A549 (cell line): ENCODE measurements at regions not wholly inside any gene's neighbourhood (a gene's known extent, or its start where the extent isn't known, plus 50 kb on each side); places are given as distances from the start of the nearest gene placed in this dataset.

Source experiments
- ATAC-seq, 2 experiments: fragments of 200-7000 bp in 1 of 2; fragments of >200 bp in 1 of 2; cut with Nextera tagmentation in 1 of 2; cut with Tn5 transposase in 1 of 2; 3 replicates each; pipeline versions ENCODE4 v1.8.0 to v1.9.1; 2018 to 2020; ENCODE audit warnings: mild to moderate bottlenecking in 1 of 2, moderate library complexity in 1 of 2
- CTCF ChIA-PET: fragments of 300-600 bp; sonication (Branson Sonifier 250); formaldehyde crosslinking; extraction: SDS; loops from one replicate; lab custom pipeline; 2021; ENCODE audit warnings: antibody characterized with exemption, inconsistent platforms; lab: Yijun Ruan, JAX
- POLR2A ChIA-PET: fragments of 350-600 bp; formaldehyde crosslinking; extraction: SDS; loops from one replicate; lab custom pipeline; 2021; ENCODE audit warnings: antibody characterized with exemption, inconsistent platforms; lab: Yijun Ruan, JAX
- DNase-seq, 2 experiments: peaks; one replicate each; pipeline versions ENCODE4 v3.0.0 to v3.0.0-alpha.2; 2011 to 2016; ENCODE audit warnings: low read depth in 1 of 2, low spot score in 1 of 2
- FAIRE-seq: peaks from 2 replicates; lab custom pipeline; 2011; peaks lifted over from hg19 to GRCh38; lab: Jason Lieb, UNC
- H3K27ac ChIP-seq, 2 experiments: fragments of >200 bp; sonication (Bioruptor Twin); formaldehyde crosslinking; 3 replicates each; pipeline ENCODE4 v1.5.1; 2016 to 2017
- H3K4me1 ChIP-seq: fragments of >200 bp; sonication (Bioruptor Twin); formaldehyde crosslinking; 3 replicates; pipeline ENCODE4 v1.6.1; 2016
- H3K4me2 ChIP-seq: fragments of >200 bp; sonication (Bioruptor Twin); formaldehyde crosslinking; 3 replicates; pipeline ENCODE4 v1.6.1; 2016
- H3K4me3 ChIP-seq: fragments of >200 bp; sonication (Bioruptor Twin); formaldehyde crosslinking; 3 replicates; pipeline ENCODE4 v1.5.1; 2016
- H3K9me3 ChIP-seq: fragments of >200 bp; sonication (Bioruptor Twin); formaldehyde crosslinking; 3 replicates; pipeline ENCODE4 v1.6.1; 2016
- CBX2 ChIP-seq: fragments of 200-600 bp; sonication (generic); IDR thresholded peaks from 2 replicates; pipeline ENCODE4 v1.6.1; 2016; ENCODE audit warnings: low read depth, mild to moderate bottlenecking, borderline replicate concordance
- CBX8 ChIP-seq: fragments of 200-600 bp; sonication (generic); IDR thresholded peaks from 2 replicates; pipeline ENCODE4 v1.6.1; 2016
- CHD2 ChIP-seq: fragments of 150-350 bp; IDR thresholded peaks from 2 replicates; pipeline ENCODE4 v1.6.1; 2014; ENCODE audit warnings: low read length; ENCODE audit not compliant: partially characterized antibody
- CHD4 ChIP-seq: fragments of 200-600 bp; sonication (generic); IDR thresholded peaks from 2 replicates; pipeline ENCODE4 v1.6.1; 2016; ENCODE audit warnings: antibody characterized with exemption, mild to moderate bottlenecking, borderline replicate concordance
- EP300 ChIP-seq, 2 experiments: fragments of >200 bp; sonication (Bioruptor Twin); formaldehyde crosslinking; IDR thresholded peaks; 2 replicates in 1 of 2; 3 replicates in 1 of 2; pipeline ENCODE4 v1.6.1; 2016 to 2017
- GATA3 ChIP-seq: IDR thresholded peaks from 2 replicates; pipeline ENCODE4 v1.6.1; 2012; ENCODE audit warnings: borderline replicate concordance
- HDAC2 ChIP-seq: fragments of 200-600 bp; sonication (generic); IDR thresholded peaks from 2 replicates; pipeline ENCODE4 v1.6.1; 2016
- HEYL ChIP-seq: fragments of 250-450 bp; sonication (Bioruptor Pico); IDR thresholded peaks from 2 replicates; pipeline ENCODE4 v1.8.0; 2021; ENCODE audit warnings: mild to moderate bottlenecking, moderate library complexity
- HOXB5 ChIP-seq: fragments of 250-450 bp; sonication (Bioruptor Pico); IDR thresholded peaks from 2 replicates; pipeline ENCODE4 v1.5.0; 2020; ENCODE audit warnings: mild to moderate bottlenecking, moderate library complexity
- KDM5A ChIP-seq: fragments of 200-600 bp; sonication (generic); IDR thresholded peaks from 2 replicates; pipeline ENCODE4 v1.6.1; 2016; ENCODE audit warnings: antibody characterized with exemption, mild to moderate bottlenecking
- NFE2L2 ChIP-seq: fragments of 150-350 bp; conservative IDR thresholded peaks from 2 replicates; pipeline ENCODE4 v1.6.1; 2014; ENCODE audit warnings: low read length
- NPAS2 ChIP-seq: fragments of 250-450 bp; sonication (Bioruptor Pico); IDR thresholded peaks from 2 replicates; pipeline ENCODE4 v1.8.0; 2022; ENCODE audit warnings: mild to moderate bottlenecking, moderate library complexity, borderline replicate concordance
- PBX3 ChIP-seq: IDR thresholded peaks from 2 replicates; pipeline ENCODE4 v1.6.1; 2012
- PHF8 ChIP-seq: fragments of 200-600 bp; sonication (generic); IDR thresholded peaks from 2 replicates; pipeline ENCODE4 v1.6.1; 2016; ENCODE audit warnings: low read depth, mild to moderate bottlenecking, antibody characterized with exemption, moderate library complexity, borderline replicate concordance
- POLR2A ChIP-seq: IDR thresholded peaks from 2 replicates; pipeline ENCODE4 v1.6.1; 2012; ENCODE audit warnings: mild to moderate bottlenecking, low read length
- POLR2AphosphoS2 ChIP-seq: conservative IDR thresholded peaks from 2 replicates; pipeline ENCODE4 v1.6.1; 2012; ENCODE audit warnings: low read length, improper control_type of control experiment, inconsistent platforms
- RAD21 ChIP-seq, 2 experiments: fragments of >200 bp in 1 of 2; sonication (Bioruptor Twin) in 1 of 2; formaldehyde crosslinking in 1 of 2; IDR thresholded peaks in 1 of 2; conservative IDR thresholded peaks in 1 of 2; 2 replicates in 1 of 2; 3 replicates in 1 of 2; pipeline ENCODE4 v1.6.1; 2012 to 2018; ENCODE audit warnings: inconsistent platforms in 1 of 2
- RARB ChIP-seq: fragments of 250-450 bp; sonication (Bioruptor Pico); IDR thresholded peaks from 2 replicates; pipeline ENCODE4 v1.8.0; 2021; ENCODE audit warnings: mild to moderate bottlenecking, moderate library complexity
- RCOR1 ChIP-seq: fragments of 150-350 bp; IDR thresholded peaks from 2 replicates; pipeline ENCODE4 v1.6.1; 2014; ENCODE audit warnings: antibody characterized with exemption, low read length, low read depth
- RNF2 ChIP-seq: fragments of 200-600 bp; sonication (generic); IDR thresholded peaks from 2 replicates; pipeline ENCODE4 v1.6.1; 2016; ENCODE audit warnings: low read depth, mild to moderate bottlenecking, antibody characterized with exemption, moderate library complexity, borderline replicate concordance
- SMC3 ChIP-seq: fragments of >200 bp; sonication (Bioruptor Twin); formaldehyde crosslinking; IDR thresholded peaks from 3 replicates; pipeline ENCODE4 v1.6.1; 2018; ENCODE audit warnings: inconsistent platforms
- SREBF2 ChIP-seq: fragments of 450-650 bp; IDR thresholded peaks from 2 replicates; pipeline ENCODE4 v1.6.1; 2014; ENCODE audit warnings: mild to moderate bottlenecking, moderate library complexity
- TP53 ChIP-seq: fragments of 250-450 bp; sonication (Bioruptor Pico); IDR thresholded peaks from 2 replicates; pipeline ENCODE4 v1.5.0; 2021; ENCODE audit warnings: mild to moderate bottlenecking, moderate library complexity
- ZC3H11A ChIP-seq: fragments of 450-650 bp; IDR thresholded peaks from 2 replicates; pipeline ENCODE4 v1.6.1; 2014; ENCODE audit warnings: antibody characterized with exemption, mild to moderate bottlenecking
- ZNF302 ChIP-seq: fragments of 250-450 bp; sonication (Bioruptor Pico); IDR thresholded peaks from 2 replicates; pipeline ENCODE4 v1.9.0; 2021; ENCODE audit warnings: inconsistent platforms, mild to moderate bottlenecking, moderate library complexity
- WGBS: methylation state at CpG from one replicate; pipeline ENCODE4 v1.1.6; 2017; ENCODE audit errors: missing lambda C conversion rate; 5-methylcytosine and 5-hydroxymethylcytosine counted together
- TF ChIP-seq, protein P1 (sequence below): fragments of 200-600 bp; sonication (generic); IDR thresholded peaks from 2 replicates; pipeline ENCODE4 v1.6.1; 2016; ENCODE audit warnings: antibody characterized with exemption, mild to moderate bottlenecking, moderate library complexity

- TF ChIP-seq, protein P1, sequence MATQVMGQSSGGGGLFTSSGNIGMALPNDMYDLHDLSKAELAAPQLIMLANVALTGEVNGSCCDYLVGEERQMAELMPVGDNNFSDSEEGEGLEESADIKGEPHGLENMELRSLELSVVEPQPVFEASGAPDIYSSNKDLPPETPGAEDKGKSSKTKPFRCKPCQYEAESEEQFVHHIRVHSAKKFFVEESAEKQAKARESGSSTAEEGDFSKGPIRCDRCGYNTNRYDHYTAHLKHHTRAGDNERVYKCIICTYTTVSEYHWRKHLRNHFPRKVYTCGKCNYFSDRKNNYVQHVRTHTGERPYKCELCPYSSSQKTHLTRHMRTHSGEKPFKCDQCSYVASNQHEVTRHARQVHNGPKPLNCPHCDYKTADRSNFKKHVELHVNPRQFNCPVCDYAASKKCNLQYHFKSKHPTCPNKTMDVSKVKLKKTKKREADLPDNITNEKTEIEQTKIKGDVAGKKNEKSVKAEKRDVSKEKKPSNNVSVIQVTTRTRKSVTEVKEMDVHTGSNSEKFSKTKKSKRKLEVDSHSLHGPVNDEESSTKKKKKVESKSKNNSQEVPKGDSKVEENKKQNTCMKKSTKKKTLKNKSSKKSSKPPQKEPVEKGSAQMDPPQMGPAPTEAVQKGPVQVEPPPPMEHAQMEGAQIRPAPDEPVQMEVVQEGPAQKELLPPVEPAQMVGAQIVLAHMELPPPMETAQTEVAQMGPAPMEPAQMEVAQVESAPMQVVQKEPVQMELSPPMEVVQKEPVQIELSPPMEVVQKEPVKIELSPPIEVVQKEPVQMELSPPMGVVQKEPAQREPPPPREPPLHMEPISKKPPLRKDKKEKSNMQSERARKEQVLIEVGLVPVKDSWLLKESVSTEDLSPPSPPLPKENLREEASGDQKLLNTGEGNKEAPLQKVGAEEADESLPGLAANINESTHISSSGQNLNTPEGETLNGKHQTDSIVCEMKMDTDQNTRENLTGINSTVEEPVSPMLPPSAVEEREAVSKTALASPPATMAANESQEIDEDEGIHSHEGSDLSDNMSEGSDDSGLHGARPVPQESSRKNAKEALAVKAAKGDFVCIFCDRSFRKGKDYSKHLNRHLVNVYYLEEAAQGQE, result no peak
- TF ChIP-seq POLR2AphosphoS2 (no peak), HEYL (CRISPR knock-in tag) (no peak), CBX2 (no peak), HOXB5 (CRISPR knock-in tag) (no peak), GATA3 (no peak), RARB (no peak)
- TF ChIP-seq, all 56 proteins: peak for 0
Observed at GRCh38 chr3:14280326-14280725, 101.7 kb downstream of the LSM3 start (continued).

- ATAC-seq, result no peak
- no peak overlapping the region for H3K4me2 ChIP-seq
- TF ChIP-seq ZNF302 (CRISPR knock-in tag) (no peak), TP53 (no peak)
- TF ChIP-seq, all 56 proteins: peak for 0
- CTCF ChIA-PET, result no interaction called here
- no peak for DNase-seq
- no peak overlapping the region for H3K27ac ChIP-seq
- POLR2A ChIA-PET, result no interaction called here
- WGBS, result 47% methylated on average over 3 of the region's 3 CpGs
- H3K4me3 ChIP-seq, result no peak overlapping the region
- FAIRE-seq, result no peak
- no peaks in the 10 kb centered on the region for H3K9me3 ChIP-seq
- peaks cover 15% of the 10 kb centered on the region for H3K4me1 ChIP-seq
Observed at GRCh38 chr3:14281053-14281452, 102.4 kb downstream of the LSM3 start.

GRCh38 chr3:14282001-14282705 is 103.5 kb downstream of the LSM3 start:
- ChIA-PET CTCF (interaction anchor here (0.9 to 1.3 kb wide), 4 partner anchors 17 to 179 kb away, joined by 3 to 4 read pairs (median 4); no protein-coding TSS in a partner anchor), POLR2A (no interaction called here)
- H3K4me3 ChIP-seq, result no peak overlapping the region
- DNase-seq (no peak), ATAC-seq (no peak), FAIRE-seq (no peak)
- H3K27ac ChIP-seq, result no peak overlapping the region
- no peak overlapping the region for H3K4me2 ChIP-seq
- H3K9me3 ChIP-seq, result no peaks in the 10 kb centered on the region
- TF ChIP-seq RCOR1, result no peak
- TF ChIP-seq RNF2, result no peak
- H3K4me1 ChIP-seq, result peaks cover 15% of the 10 kb centered on the region
- WGBS, result 63% methylated on average over 12 of the region's 12 CpGs

DNA sequence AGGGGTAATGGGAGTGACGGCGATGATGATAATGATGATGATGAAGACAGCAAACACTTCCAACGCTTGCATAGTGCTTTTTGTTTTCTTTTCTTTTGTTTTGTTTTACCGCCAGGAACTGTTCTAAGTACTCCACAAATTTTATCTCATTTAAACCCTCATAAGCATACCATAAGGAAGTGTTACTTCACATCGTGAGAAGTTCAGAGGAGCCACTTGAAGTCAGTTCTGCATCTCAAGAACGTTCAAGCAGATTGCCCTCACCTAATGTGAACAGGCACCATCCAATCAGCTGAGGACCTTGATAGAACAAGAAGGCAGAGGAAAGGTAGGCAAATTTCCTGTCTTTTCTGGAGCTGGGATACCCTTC is 104.1 kb downstream of the LSM3 start:
- H3K9me3 ChIP-seq, result no peaks in the 10 kb centered on the region
- no peak overlapping the region for H3K27ac ChIP-seq
- ChIA-PET POLR2A (no interaction called here), CTCF (interaction anchor here (1.0 to 1.3 kb wide), 2 partner anchors 17 to 22 kb away, joined by 3 to 4 read pairs; no protein-coding TSS in a partner anchor)
- DNase-seq (no peak), FAIRE-seq (no peak), ATAC-seq (no peak)
- TF ChIP-seq ZC3H11A (no peak), KDM5A (no peak), GATA3 (no peak), EP300 (IDR thresholded peaks at IDR 0.05) (no peak), CBX8 (no peak), CHD2 (no peak), POLR2A (no peak), HDAC2 (no peak), RARB (no peak), PBX3 (no peak), RAD21 (conservative IDR thresholded peaks at IDR 0.05 in 1 of 2, IDR thresholded peaks at IDR 0.05 in 1 of 2) (no peak), SREBF2 (no peak), NPAS2 (CRISPR knock-in tag) (no peak), CHD4 (no peak), PHF8 (no peak), HOXB5 (CRISPR knock-in tag) (no peak), RCOR1 (no peak), SMC3 (no peak), NFE2L2 (no peak)
- H3K4me2 ChIP-seq, result no peak overlapping the region
- no peak overlapping the region for H3K4me3 ChIP-seq
- H3K4me1 ChIP-seq, result peaks cover 15% of the 10 kb centered on the region
- 69% methylated on average over 6 of the region's 6 CpGs for WGBS
